Fibroblast of pulmonary artery (primary cell): ENCODE measurements at regions not wholly inside any gene's neighbourhood (a gene's known extent, or its start where the extent isn't known, plus 50 kb on each side); places are given as distances from the start of the nearest gene placed in this dataset.

Source experiments
- DNase-seq: peaks from one replicate; pipeline ENCODE4 v3.0.0-alpha.2; 2010; ENCODE audit warnings: low read depth
- H3K4me3 ChIP-seq: replicated peaks from 2 replicates; pipeline ENCODE4 v1.5.1; 2011; ENCODE audit warnings: low read depth, mild to moderate bottlenecking, control low read depth, low read length, moderate library complexity
- TF ChIP-seq, protein P1 (sequence below): IDR thresholded peaks from 2 replicates; pipeline ENCODE4 v1.5.1; 2011; ENCODE audit warnings: mild to moderate bottlenecking, control low read depth, low read length, inconsistent platforms; ENCODE audit errors: missing control alignments

DNA sequence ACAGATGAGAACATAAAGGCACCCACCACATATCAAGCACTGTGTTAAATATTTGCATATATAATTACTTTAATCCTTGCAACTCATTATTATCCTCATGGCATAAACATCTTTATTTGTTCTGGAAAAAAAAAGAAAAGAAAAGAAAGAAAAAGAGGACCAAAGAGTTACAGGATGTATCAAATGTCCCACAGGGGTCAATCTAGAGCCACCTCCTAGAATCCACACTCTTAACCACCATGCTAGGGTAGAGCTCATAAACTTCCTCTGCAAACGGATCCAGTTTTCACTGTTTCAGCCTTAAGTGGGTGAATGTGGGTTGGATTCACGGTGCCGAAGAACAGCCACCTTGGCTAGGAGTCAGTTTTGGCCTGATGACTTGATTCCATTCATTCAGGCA lies 171.1 kb upstream of the PPARGC1A start:
- no peak overlapping the region for H3K4me3 ChIP-seq
- DNase-seq, result no peak
- TF ChIP-seq, protein P1, sequence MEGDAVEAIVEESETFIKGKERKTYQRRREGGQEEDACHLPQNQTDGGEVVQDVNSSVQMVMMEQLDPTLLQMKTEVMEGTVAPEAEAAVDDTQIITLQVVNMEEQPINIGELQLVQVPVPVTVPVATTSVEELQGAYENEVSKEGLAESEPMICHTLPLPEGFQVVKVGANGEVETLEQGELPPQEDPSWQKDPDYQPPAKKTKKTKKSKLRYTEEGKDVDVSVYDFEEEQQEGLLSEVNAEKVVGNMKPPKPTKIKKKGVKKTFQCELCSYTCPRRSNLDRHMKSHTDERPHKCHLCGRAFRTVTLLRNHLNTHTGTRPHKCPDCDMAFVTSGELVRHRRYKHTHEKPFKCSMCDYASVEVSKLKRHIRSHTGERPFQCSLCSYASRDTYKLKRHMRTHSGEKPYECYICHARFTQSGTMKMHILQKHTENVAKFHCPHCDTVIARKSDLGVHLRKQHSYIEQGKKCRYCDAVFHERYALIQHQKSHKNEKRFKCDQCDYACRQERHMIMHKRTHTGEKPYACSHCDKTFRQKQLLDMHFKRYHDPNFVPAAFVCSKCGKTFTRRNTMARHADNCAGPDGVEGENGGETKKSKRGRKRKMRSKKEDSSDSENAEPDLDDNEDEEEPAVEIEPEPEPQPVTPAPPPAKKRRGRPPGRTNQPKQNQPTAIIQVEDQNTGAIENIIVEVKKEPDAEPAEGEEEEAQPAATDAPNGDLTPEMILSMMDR, result no peak

DNA sequence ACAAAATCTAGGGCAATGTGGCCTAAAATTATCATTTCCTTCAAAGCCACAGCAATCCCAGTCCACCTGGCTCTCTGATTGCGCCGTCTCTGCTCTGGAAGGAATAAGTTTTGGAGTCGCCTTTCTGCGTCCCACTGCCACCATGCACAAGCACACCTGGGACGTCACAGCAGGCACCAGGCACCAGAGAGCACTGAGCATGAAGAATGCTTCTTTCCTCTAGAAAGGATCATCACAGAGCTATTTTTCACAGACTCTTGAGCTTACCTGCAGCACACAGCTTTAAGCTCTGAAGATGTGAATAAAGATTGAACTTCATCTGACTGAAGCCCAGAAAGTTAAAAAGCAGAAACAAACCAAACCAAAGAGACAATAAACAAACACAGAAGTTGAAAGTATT lies 170.0 kb upstream of the PPARGC1A start:
- TF ChIP-seq, protein P1, result no peak
- H3K4me3 ChIP-seq, result no peak overlapping the region
- no peak for DNase-seq

DNA sequence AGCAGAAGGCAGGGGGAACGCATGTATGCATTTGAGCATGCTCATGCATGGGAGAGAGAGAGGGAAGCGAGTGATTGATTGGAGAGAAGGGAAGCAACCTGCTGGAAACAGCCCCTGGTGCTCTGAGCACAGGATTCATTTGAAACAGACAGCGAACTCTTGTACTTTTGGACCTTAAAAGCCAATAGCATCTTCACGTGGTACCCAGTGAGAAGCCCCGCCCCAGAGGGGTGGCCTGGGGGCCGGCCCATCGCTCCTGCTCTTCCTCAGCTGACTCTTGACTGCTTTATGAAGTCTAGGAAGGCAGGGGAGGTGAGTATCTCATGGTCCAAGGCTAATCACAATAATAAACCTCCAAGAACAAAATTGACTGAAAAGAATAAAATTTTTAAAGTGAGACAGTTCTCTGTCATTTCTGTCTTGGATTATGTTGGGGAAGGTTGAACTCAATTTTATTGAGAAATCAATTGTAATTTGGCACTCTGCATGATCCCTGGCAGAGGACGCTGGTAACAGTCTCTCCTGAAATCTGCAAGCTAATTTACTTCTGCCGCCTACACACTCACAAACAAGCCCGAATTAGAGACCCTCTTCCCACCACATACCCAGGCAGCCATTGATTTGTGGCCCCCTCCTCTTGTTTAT lies 168.2 kb upstream of the PPARGC1A start:
- DNase-seq, result no peak
- H3K4me3 ChIP-seq, result no peak overlapping the region
- TF ChIP-seq, protein P1, result no peak

DNA sequence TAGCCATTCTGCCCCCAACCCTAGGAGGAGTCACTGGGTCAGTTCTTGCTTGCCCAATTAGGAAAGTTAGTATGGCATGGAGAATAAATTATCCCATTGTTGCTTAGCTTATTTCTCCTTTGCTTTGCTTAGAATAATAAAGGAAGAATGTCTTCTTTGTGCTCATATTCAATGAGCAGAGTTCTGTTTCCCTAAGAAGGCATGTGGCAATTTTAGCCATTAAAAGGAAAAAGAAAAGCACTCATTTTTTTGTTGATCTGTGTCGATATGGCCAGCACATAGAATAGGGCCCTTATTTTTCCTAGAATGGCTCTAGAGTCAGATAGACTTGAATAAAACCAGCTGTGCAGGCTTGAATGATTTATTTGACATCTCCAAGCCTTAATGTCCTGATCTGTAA lies 166.4 kb upstream of the PPARGC1A start:
- TF ChIP-seq, protein P1, result no peak
- DNase-seq, result no peak
- no peak overlapping the region for H3K4me3 ChIP-seq

DNA sequence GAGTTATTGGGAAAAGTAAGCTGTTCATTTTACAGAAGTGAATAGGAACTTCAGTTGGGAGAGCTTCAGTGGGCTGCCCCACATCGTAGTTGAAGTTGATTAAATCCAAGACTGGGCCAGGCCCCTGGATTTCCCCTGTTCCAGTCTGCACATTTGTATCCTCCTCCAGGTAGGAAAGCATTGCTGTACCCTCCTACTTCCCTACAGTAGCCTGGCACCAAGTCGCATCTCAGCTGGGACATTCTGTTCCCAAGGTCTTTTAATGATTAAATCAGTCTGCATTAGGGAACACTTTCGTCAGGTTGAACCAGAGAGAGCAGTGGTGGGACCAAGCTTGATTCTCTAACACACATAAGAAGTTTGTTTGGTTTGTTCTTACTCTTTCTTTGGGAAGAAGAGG lies 165.8 kb upstream of the PPARGC1A start:
- no peak for DNase-seq
- TF ChIP-seq, protein P1, result no peak
- no peak overlapping the region for H3K4me3 ChIP-seq

DNA sequence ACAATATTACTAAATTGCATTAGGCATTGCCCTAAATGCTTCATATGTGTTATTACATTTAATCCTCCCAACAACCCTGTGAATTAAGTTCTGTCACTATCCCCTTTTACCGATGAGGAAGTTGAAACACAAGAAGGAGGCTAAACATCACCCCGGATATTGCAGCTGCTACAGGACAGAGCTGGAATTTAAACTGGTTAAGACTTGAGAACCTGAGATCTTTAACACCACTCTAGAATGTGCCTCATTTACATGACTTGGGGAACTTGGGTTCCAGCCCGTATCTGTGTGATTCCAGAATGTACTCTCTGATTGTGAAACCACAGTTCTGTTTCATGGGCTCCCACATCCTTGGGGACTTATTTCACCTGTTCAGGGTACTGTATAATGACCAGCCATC lies 165.1 kb upstream of the PPARGC1A start:
- no peak overlapping the region for H3K4me3 ChIP-seq
- no peak for DNase-seq
- TF ChIP-seq, protein P1, result no peak

DNA sequence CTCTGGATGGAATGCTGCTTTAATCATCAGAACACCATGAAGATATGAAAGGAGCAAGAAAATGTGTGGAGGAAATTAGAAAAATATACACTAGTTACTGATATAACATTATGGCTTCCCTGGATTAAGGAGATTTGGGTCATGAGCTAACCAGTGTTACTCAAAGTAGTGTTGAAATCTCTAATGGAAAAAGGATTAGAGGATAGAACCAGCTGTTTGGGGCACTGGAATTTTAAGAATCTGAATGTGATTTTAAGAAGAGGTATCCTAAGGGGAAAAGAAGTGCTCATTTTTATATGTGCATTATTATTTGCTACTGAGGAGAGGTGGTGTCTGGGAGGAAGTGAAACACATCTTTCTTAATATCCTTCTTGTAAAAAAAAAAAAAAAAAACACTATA lies 164.1 kb upstream of the PPARGC1A start:
- TF ChIP-seq, protein P1, result no peak
- no peak for DNase-seq
- no peak overlapping the region for H3K4me3 ChIP-seq
